IMR-90 (cell line): ENCODE measurements at regions not wholly inside any gene's neighbourhood (a gene's known extent, or its start where the extent isn't known, plus 50 kb on each side); places are given as distances from the start of the nearest gene placed in this dataset.

Experiments
- ATAC-seq: fragments of 200-7000 bp; cut with Tn5 transposase; 2 replicates; pipeline ENCODE4 v1.9.1; 2020; ENCODE audit warnings: low read depth, mild to moderate bottlenecking, moderate library complexity
- BruUV-seq: library from RNA; stranded (reverse); fragments of 400-500 nt; replicated peaks from 2 replicates; lab custom pipeline; 2021; lab: Mats Ljungman, UMichigan
- CTCF ChIA-PET: fragments of 300-600 bp; formaldehyde crosslinking; extraction: SDS; loops from one replicate; lab custom pipeline; 2021; ENCODE audit warnings: antibody characterized with exemption; lab: Yijun Ruan, JAX
- POLR2A ChIA-PET: fragments of 300-600 bp; sonication (Branson Sonifier 250); formaldehyde crosslinking; loops from one replicate; lab custom pipeline; 2022; ENCODE audit warnings: antibody characterized with exemption; ENCODE audit not compliant: unreplicated experiment; lab: Charles Lee
- DNase-seq: peaks from one replicate; pipeline ENCODE4 v3.0.0; 2013
- H2AFZ ChIP-seq: replicated peaks from 2 replicates; pipeline ENCODE3; 2013; ENCODE audit warnings: low read length, mild to moderate bottlenecking; ENCODE audit not compliant: poor library complexity
- H2AK5ac ChIP-seq: 2 replicates; pipeline ENCODE4 v1.6.1; 2013; ENCODE audit warnings: low read depth, low read length, inconsistent platforms
- H2AK9ac ChIP-seq: replicated peaks from 2 replicates; pipeline ENCODE3; 2013; ENCODE audit warnings: mild to moderate bottlenecking, low read depth, low read length, moderate library complexity; ENCODE audit not compliant: poor library complexity
- H2BK120ac ChIP-seq: 2 replicates; pipeline ENCODE4 v1.6.1; 2013; ENCODE audit warnings: low read depth, low read length, inconsistent platforms
- H2BK15ac ChIP-seq: 3 replicates; pipeline ENCODE4 v1.6.1; 2013; ENCODE audit warnings: low read depth, low read length, inconsistent platforms
- H2BK20ac ChIP-seq: 2 replicates; pipeline ENCODE4 v1.6.1; 2013; ENCODE audit warnings: low read depth, mild to moderate bottlenecking, inconsistent platforms, low read length, moderate library complexity
- H2BK5ac ChIP-seq: 2 replicates; pipeline ENCODE4 v1.6.1; 2013; ENCODE audit warnings: mild to moderate bottlenecking, low read depth, low read length, inconsistent platforms; ENCODE audit not compliant: poor library complexity, severe bottlenecking
- H3K14ac ChIP-seq: replicated peaks from 2 replicates; pipeline ENCODE4 v1.6.1; 2013; ENCODE audit warnings: low read depth, low read length, inconsistent platforms
- H3K18ac ChIP-seq: 2 replicates; pipeline ENCODE4 v1.6.1; 2013; ENCODE audit warnings: low read depth, low read length, control low read depth
- H3K23ac ChIP-seq: 2 replicates; pipeline ENCODE4 v1.6.1; 2013; ENCODE audit warnings: low read depth, low read length, inconsistent platforms
- H3K27ac ChIP-seq: 2 replicates; pipeline ENCODE4 v1.5.1; 2013; ENCODE audit warnings: mild to moderate bottlenecking, control low read depth, low read length; ENCODE audit not compliant: insufficient read depth
- H3K27me3 ChIP-seq: 2 replicates; pipeline ENCODE4 v1.6.1; 2013; ENCODE audit warnings: low read length; ENCODE audit not compliant: control insufficient read depth, insufficient read depth
- H3K36me3 ChIP-seq: 2 replicates; pipeline ENCODE4 v1.6.1; 2013; ENCODE audit warnings: low read length, mixed read lengths; ENCODE audit not compliant: control insufficient read depth, insufficient read depth
- H3K4ac ChIP-seq: 2 replicates; pipeline ENCODE4 v1.6.1; 2013; ENCODE audit warnings: low read depth, low read length, inconsistent platforms
- H3K4me1 ChIP-seq: 2 replicates; pipeline ENCODE4 v1.6.1; 2013; ENCODE audit warnings: low read length, mixed read lengths; ENCODE audit not compliant: control insufficient read depth, insufficient read depth
- H3K4me2 ChIP-seq: 2 replicates; pipeline ENCODE4 v1.6.1; 2013; ENCODE audit warnings: low read depth, mild to moderate bottlenecking, control low read depth, low read length, moderate library complexity
- H3K4me3 ChIP-seq: 2 replicates; pipeline ENCODE4 v1.5.1; 2013; ENCODE audit warnings: low read depth, mild to moderate bottlenecking, control low read depth, low read length, moderate library complexity; ENCODE audit not compliant: insufficient read depth
- H3K56ac ChIP-seq: 2 replicates; pipeline ENCODE4 v1.6.1; 2013; ENCODE audit warnings: low read length, inconsistent platforms; ENCODE audit not compliant: insufficient read depth; ENCODE audit errors: extremely low read depth
- H3K79me1 ChIP-seq, 2 experiments: 2 replicates each; pipeline ENCODE4 v1.6.1; 2013; ENCODE audit warnings: low read length in 2 of 2, inconsistent platforms in 1 of 2, low read depth in 1 of 2
- H3K9ac ChIP-seq: 2 replicates; pipeline ENCODE4 v1.6.1; 2013; ENCODE audit warnings: low read depth, low read length, control low read depth
- H3K9me1 ChIP-seq: 2 replicates; pipeline ENCODE4 v1.6.1; 2013; ENCODE audit warnings: low read length, inconsistent platforms; ENCODE audit not compliant: insufficient read depth
- H3K9me3 ChIP-seq: 2 replicates; pipeline ENCODE4 v1.6.1; 2013; ENCODE audit warnings: low read length; ENCODE audit not compliant: control insufficient read depth, insufficient read depth
- H4K20me1 ChIP-seq: 2 replicates; pipeline ENCODE4 v1.6.1; 2013; ENCODE audit warnings: low read length, inconsistent platforms; ENCODE audit not compliant: insufficient read depth
- H4K5ac ChIP-seq: 2 replicates; pipeline ENCODE4 v1.6.1; 2013; ENCODE audit warnings: mild to moderate bottlenecking, low read depth, low read length, control low read depth
- H4K8ac ChIP-seq, 2 experiments: 2 replicates each; pipeline ENCODE4 v1.6.1; 2013; ENCODE audit warnings: low read depth in 2 of 2, low read length in 2 of 2, control low read depth in 1 of 2, inconsistent platforms in 1 of 2
- H4K91ac ChIP-seq: 2 replicates; pipeline ENCODE4 v1.6.1; 2013; ENCODE audit warnings: low read depth, low read length, inconsistent platforms; ENCODE audit not compliant: insufficient read depth
- BHLHE40 ChIP-seq: fragments of 150-350 bp; IDR thresholded peaks from 2 replicates; pipeline ENCODE4 v1.6.1; 2016; ENCODE audit warnings: mild to moderate bottlenecking, low read depth, low read length
- CEBPB ChIP-seq: IDR thresholded peaks from 2 replicates; pipeline ENCODE4 v1.6.1; 2012; ENCODE audit warnings: low read depth, low read length, improper control_type of control experiment
- CHD1 ChIP-seq: IDR thresholded peaks from 2 replicates; pipeline ENCODE4 v1.6.1; 2012; ENCODE audit warnings: low read depth, low read length, improper control_type of control experiment
- FOS ChIP-seq: fragments of 150-350 bp; IDR thresholded peaks from 2 replicates; pipeline ENCODE4 v1.6.1; 2016; ENCODE audit warnings: low read depth, low read length
- MAZ ChIP-seq: IDR thresholded peaks from 2 replicates; pipeline ENCODE4 v1.6.1; 2012; ENCODE audit warnings: low read depth, mild to moderate bottlenecking, low read length, improper control_type of control experiment, moderate library complexity, borderline replicate concordance
- NFE2L2 ChIP-seq: fragments of 150-350 bp; IDR thresholded peaks from 2 replicates; pipeline ENCODE4 v1.6.1; 2016; ENCODE audit warnings: low read depth, mild to moderate bottlenecking, low read length
- POLR2A ChIP-seq: IDR thresholded peaks from 2 replicates; pipeline ENCODE4 v1.6.1; 2012; ENCODE audit warnings: mild to moderate bottlenecking, low read depth, low read length
- RFX5 ChIP-seq: IDR thresholded peaks from 2 replicates; pipeline ENCODE4 v1.8.0; 2012; ENCODE audit warnings: low read depth, mild to moderate bottlenecking, low read length, moderate library complexity
- SMC3 ChIP-seq: fragments of 150-350 bp; IDR thresholded peaks from 2 replicates; pipeline ENCODE4 v1.6.1; 2016; ENCODE audit warnings: low read depth, mild to moderate bottlenecking, antibody characterized with exemption, low read length, moderate library complexity
- USF2 ChIP-seq: fragments of 150-350 bp; IDR thresholded peaks from 2 replicates; pipeline ENCODE4 v1.6.1; 2017; ENCODE audit warnings: mild to moderate bottlenecking, antibody characterized with exemption, low read length, low read depth
- WGBS, 2 experiments: methylation state at CpG; one replicate each; pipeline versions ENCODE4 v1.1.5 to v1.1.7; 2013; ENCODE audit warnings: missing lambda C conversion rate in 2 of 2; ENCODE audit not compliant: insufficient read length in 1 of 2; ENCODE audit errors: extremely low coverage in 2 of 2; 5-methylcytosine and 5-hydroxymethylcytosine counted together
- dilution Hi-C: fragments of 300-500 bp; cut with HindIII; formaldehyde crosslinking; loops from one replicate; pipeline ENCODE4 v1.14.3; 2018; ENCODE audit warnings: low sequenced_read_pairs; ENCODE audit not compliant: unreplicated experiment
- in situ Hi-C: fragments of 300-500 bp; cut with MboI; formaldehyde crosslinking; loops from 3 replicates; pipeline ENCODE4 v1.14.3; 2019; ENCODE audit warnings: low sequenced_read_pairs, inconsistent platforms, mixed read lengths
- intact Hi-C: fragments of 100-400 bp; cut with micrococcal nuclease; formaldehyde crosslinking; loops from 2 replicates; pipeline ENCODE4 v1.10.0; 2022
- TF ChIP-seq, protein P1 (sequence below): conservative IDR thresholded peaks from 2 replicates; pipeline ENCODE4 v1.5.1; 2012; ENCODE audit warnings: mild to moderate bottlenecking, low read depth, low read length, improper control_type of control experiment
- TF ChIP-seq, protein P2 (sequence below): fragments of 150-350 bp; IDR thresholded peaks from 2 replicates; pipeline ENCODE4 v1.6.1; 2016; ENCODE audit warnings: low read depth, mild to moderate bottlenecking, low read length, moderate library complexity, borderline replicate concordance

DNA sequence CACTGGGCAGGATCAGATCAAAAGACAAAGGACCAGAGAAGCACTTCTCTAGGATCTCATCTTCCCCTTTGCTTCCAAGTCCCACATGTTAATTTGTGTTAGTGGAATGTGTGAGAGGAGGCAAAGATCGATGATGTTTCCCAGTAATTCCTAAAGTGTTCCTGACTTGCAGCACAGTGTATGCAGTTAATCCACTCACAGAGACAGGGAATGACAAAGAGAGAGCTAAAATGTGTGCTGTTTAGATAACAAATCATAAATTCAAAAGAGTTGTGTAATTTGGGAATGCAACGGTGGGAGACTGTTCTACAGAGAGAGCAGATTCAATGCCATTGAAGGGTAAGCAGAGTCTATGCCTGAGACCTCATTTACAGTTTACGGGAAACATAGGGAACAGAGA, 132.0 kb upstream of the SVIL start:
- ATAC-seq (no peak; the same call in 1 of the 2 replicates), DNase-seq (no peak)
- peak overlapping the region in 1 of 2 experiments; percentile 34; a peak in 1 of 4 replicates for H4K8ac ChIP-seq
- no peaks in the 10 kb centered on the region for H3K9me3 ChIP-seq
- H2AK9ac ChIP-seq = no peak overlapping the region
- H3K4me2 ChIP-seq = no peak overlapping the region
- H3K23ac ChIP-seq = no peak overlapping the region
- POLR2A ChIA-PET = no interaction called here
- H3K9ac ChIP-seq = no peak overlapping the region
- H3K14ac ChIP-seq = no peak overlapping the region
- H2BK20ac ChIP-seq = no peak overlapping the region
- H3K4me3 ChIP-seq = no peak overlapping the region
- no peaks in the 10 kb centered on the region for H3K36me3 ChIP-seq
- no peak for TF ChIP-seq POLR2A
- no peak for TF ChIP-seq MAZ
- no peak for TF ChIP-seq BHLHE40
- no peak for TF ChIP-seq NFE2L2
- no peak for TF ChIP-seq USF2
- no peak for TF ChIP-seq CEBPB
- TF ChIP-seq CHD1 = no peak
- TF ChIP-seq RFX5 = no peak
- no peak for TF ChIP-seq FOS
- TF ChIP-seq, protein P1, sequence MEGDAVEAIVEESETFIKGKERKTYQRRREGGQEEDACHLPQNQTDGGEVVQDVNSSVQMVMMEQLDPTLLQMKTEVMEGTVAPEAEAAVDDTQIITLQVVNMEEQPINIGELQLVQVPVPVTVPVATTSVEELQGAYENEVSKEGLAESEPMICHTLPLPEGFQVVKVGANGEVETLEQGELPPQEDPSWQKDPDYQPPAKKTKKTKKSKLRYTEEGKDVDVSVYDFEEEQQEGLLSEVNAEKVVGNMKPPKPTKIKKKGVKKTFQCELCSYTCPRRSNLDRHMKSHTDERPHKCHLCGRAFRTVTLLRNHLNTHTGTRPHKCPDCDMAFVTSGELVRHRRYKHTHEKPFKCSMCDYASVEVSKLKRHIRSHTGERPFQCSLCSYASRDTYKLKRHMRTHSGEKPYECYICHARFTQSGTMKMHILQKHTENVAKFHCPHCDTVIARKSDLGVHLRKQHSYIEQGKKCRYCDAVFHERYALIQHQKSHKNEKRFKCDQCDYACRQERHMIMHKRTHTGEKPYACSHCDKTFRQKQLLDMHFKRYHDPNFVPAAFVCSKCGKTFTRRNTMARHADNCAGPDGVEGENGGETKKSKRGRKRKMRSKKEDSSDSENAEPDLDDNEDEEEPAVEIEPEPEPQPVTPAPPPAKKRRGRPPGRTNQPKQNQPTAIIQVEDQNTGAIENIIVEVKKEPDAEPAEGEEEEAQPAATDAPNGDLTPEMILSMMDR = no peak
- no peak for TF ChIP-seq SMC3
- TF ChIP-seq, protein P2, sequence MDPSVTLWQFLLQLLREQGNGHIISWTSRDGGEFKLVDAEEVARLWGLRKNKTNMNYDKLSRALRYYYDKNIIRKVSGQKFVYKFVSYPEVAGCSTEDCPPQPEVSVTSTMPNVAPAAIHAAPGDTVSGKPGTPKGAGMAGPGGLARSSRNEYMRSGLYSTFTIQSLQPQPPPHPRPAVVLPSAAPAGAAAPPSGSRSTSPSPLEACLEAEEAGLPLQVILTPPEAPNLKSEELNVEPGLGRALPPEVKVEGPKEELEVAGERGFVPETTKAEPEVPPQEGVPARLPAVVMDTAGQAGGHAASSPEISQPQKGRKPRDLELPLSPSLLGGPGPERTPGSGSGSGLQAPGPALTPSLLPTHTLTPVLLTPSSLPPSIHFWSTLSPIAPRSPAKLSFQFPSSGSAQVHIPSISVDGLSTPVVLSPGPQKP = no peak
- in situ Hi-C loops (no loop called here), intact Hi-C loops (no loop called here), dilution Hi-C loops (no loop called here)
- H3K4me1 ChIP-seq = peaks cover 2% of the 10 kb centered on the region; the same call in 1 of the 2 replicates
- no peaks in the 10 kb centered on the region for H3K9me1 ChIP-seq
- H4K20me1 ChIP-seq = no peaks in the 10 kb centered on the region
- no peaks in the 10 kb centered on the region; the same call in 1 of the 2 replicates for H3K27me3 ChIP-seq
- no CpG with 5 or more reads among the region's 3 CpGs for WGBS, 2 experiments
- H3K56ac ChIP-seq = no peak overlapping the region
- no peak overlapping the region for H2AFZ ChIP-seq
- no TSS peak for BruUV-seq
- no peak overlapping the region for H2AK5ac ChIP-seq
- no peak overlapping the region for H4K5ac ChIP-seq
- no peak overlapping the region for H4K91ac ChIP-seq
- peak overlapping the region; percentile 11; the same call in 1 of the 2 replicates for H3K4ac ChIP-seq
- no peak overlapping the region for H2BK15ac ChIP-seq
- H2BK120ac ChIP-seq = no peak overlapping the region; the same call in 1 of the 2 replicates
- CTCF ChIA-PET = no interaction called here
- H3K27ac ChIP-seq = no peak overlapping the region
- no peaks in the 10 kb centered on the region for H3K79me1 ChIP-seq
- no peak overlapping the region for H2BK5ac ChIP-seq
- no peak overlapping the region; the same call in 1 of the 2 replicates for H3K18ac ChIP-seq
